GM19467 (cell line): ENCODE measurements at regions not wholly inside any gene's neighbourhood (a gene's known extent, or its start where the extent isn't known, plus 50 kb on each side); places are given as distances from the start of the nearest gene placed in this dataset.
"Not testable (repeated sequence)": the region's sequence is repeated elsewhere in the genome, so short reads cannot be mapped to it uniquely, and the experiment has no call there.

Source experiments
- ATAC-seq: cut with Tn5 transposase; IDR thresholded peaks from one replicate; pipeline ENCODE4 v1.9.1; 2021; ENCODE audit warnings: mild to moderate bottlenecking, moderate library complexity; ENCODE audit not compliant: unreplicated experiment

DNA sequence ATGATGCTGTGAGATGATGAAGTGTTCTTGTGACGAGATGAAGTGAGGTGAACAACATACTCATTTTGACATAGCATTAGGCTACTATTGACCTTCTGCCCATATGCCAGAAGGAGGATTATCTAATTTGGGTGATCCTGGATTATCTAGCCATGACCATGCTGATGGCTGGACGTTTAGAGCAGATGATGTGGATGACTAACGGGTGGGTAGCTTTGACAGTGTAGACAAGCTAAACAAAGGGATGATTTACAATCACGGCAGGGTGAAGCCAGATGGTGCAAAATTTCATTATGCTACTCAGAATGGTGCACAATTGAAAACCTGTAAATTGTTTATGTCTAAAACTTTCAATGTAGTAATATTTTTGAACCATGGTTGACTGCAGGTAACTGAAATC, 2403.4 kb upstream of the ACO1 start:
- no peak for ATAC-seq

DNA sequence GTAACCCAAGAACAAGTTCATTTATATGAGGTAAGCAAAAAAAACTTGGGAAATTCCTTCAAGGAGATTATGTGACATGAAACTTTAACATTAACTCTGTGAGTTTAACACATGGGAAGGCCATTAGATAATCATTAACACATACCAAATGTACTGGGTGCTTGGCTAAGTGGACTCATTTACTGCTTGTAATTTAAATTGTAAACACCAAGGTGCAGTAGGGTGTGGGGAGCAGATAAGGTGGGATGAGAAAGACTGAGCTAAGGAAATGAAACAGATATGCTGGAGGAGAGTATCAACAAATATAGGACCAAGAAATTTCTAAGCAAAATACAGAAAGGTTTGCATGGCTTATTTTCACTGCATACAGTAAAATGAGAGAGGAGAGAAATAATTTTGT, 2384.8 kb upstream of the ACO1 start:
- no peak for ATAC-seq

DNA sequence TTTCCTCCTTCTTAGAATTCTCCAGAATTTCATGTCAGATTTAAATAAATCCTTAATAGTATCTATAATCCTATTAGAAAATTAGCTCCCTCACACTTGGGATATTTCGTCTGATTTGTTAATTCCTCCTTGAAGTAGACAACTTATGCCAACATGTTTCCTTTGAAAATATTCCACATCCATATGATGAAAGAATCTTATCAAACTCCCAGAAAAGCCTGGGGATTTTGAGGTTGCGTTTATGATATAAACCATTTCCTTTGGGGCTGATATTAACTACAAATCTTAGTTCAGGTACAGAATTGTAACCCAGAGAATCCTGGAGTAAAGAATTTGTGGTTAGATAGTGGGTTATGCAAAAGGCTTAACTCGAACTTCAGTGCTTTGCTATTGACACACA, 2373.8 kb upstream of the ACO1 start:
- no peak for ATAC-seq

DNA sequence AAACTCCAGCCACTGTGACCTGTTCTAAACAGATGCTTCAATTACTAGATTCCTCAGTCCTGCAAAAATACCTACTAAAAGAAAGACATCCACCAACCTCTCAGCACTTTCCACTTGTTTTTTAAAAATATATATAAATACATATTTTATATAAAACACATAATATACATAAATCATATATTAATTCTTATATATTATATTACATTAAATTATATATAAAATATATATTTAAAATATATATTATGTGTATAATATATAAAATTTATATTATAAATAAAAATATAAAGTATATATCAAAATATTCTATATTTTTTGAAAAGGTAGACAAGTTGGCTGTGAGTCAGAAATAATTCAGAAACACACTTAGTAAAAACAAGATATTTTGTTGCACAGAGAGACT, 2371.8 kb upstream of the ACO1 start:
- ATAC-seq, result no peak

DNA sequence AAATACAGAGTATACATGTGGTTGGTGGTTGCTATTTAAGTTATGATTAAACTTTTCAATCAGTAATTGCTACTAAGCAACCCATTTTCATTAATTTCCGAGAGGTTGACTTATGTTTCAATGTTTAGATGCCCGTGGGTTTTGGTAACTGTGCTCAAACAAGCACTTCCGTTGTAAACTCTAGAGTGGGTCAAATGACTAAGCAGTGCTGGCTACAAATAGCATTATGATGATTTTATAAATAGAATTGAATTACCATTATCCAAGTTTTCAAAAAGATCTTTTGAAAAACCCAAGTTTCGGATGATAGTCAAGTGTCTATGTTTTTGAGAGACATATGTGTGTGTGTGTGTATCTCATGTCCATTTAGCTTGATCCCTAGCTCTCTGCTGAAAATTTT, 2369.4 kb upstream of the ACO1 start:
- no peak for ATAC-seq

DNA sequence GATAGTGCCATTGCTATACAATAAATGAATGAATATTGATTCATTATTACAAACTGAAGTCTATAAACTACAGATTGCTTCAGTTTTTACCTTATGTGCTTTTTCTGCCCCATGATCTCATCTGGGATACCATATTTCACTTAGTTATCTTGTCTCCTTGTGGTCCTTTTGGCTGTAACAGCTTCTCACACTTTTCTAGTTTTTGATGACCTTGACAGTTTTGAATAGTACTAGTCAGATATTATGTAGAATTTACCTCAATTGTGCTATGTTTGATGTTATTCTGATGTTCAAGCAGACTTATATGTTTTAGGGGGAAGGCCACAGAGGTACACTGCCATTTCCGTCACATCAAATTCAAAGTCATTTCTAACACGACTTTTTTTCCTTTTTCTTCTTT, 2364.3 kb upstream of the ACO1 start:
- no peak for ATAC-seq

DNA sequence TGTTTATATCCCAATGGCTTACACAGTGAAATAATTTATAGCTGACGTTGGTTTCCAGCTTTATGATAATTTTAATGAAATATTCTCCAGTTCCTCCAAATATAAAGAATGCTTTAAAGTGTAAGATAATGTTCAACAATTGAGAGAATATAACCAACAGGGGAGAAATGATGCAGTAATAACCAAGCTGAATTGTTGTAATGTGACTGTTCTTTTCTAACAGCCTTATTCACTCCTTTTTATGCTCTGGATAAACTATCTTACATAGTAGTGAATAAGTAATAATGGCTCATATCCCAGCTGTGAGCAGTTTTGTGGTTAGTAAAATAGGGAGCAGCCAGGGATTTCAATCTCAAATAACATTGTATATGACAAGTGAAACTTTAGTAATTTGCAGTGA, 2348.7 kb upstream of the ACO1 start:
- no peak for ATAC-seq

DNA sequence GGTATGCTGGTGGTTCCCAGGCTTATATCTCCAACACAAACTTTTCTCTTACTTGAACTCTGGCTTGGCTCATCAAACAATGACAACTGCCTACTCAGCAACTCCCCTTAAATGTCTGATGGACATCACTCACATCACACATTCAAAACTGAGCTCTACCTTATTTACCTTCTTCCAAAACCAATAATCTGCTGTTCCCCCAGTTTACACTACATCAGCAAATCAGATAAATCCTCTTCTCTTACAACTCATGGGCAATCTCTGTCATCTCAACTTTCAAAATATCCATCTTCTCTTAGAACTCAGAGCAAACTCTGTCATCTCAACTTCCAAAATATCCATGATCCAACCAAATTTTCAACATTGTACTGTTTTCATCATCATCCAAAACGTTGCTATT, 2347.9 kb upstream of the ACO1 start:
- no peak for ATAC-seq

DNA sequence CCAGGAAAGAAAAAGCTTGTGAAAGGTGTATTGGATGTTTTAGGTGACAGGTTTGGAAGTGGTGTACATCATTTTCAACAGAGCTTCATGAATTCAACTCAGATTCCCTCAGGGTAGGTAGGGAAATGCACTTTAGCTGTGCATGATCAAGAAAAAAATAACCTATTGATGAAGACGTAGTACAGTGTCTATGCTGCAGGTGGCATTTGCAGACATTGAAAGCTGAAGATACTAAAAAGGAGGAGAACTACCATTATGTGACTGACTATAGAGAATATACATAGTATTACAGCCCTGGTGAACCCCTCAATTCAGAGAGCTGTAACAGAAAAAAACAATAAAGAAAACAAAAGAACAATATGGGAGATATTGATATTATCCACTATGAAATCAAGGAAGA, 2344.7 kb upstream of the ACO1 start:
- ATAC-seq, result no peak

DNA sequence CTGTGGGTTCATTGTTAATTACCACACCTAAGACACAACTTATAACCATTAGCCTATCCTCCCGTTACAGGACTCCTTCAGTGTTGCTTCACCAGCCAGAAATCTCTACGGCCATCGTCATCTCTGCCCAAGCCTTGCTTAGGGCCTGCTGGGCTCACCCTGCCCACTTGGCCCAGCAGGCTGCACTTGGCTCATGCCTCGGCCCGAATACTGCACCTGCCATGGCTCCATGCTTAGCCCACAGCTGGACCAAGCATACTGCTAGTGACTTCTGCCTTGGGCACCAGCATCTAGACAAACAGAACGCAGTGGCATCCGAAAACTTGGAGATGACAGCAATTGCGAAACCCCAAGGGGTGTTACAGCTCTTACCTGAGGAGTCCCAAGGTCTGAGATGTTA, 2336.0 kb upstream of the ACO1 start:
- no peak for ATAC-seq

DNA sequence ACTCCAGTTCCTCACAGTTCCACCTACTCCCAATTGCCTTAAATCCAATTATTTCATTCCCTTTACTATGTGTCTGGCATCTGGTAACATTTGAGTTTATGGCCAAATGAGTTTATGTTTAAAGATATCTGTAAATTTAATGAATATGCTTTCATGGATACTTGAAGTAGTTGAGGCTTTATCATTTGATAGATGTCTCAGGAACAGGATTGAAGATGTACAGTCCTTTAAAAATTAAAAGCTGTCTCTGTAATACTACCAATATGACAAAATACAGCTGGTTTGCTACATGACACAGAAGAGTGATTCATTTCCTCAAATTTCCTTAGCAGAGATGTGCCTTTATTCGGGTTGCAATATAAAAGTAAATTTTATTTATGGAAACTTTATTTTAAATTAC, 2326.0 kb upstream of the ACO1 start:
- no peak for ATAC-seq

DNA sequence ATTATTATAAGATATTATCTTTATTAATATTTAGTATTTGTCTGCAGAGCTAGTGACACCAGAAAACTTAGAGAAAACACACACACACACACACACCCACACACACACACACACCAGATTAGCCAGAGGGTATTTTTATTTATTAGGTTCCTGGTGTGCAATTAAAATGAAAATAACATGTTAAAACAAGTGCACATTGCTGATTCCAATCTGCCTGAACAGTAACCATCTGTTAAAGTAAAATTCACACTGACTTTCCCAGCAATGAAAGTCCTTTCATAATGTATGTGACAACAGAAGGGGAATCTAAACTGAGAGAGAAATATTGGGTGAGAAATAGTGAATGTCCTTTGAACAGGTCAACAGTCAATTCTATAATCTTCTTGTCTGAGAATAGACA, 2323.5 kb upstream of the ACO1 start:
- ATAC-seq, result no peak

DNA sequence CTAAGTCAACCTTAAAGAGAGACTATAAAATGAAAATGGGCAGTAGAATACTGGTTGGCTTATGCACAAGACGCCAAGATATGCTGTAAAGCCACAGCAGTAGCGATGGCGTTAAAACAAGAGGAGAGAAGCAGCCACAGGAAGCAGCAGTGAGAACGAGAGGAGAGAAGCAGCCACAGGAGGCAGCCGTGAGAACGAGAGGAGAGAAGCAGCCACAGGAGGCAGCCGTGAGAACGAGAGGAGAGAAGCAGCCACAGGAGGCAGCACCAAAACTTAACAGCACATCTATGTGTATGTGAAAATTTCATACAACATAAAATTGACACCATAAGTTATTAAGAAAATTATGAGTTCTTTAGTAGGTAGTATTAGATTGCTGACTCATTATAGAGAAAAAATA, 2318.6 kb upstream of the ACO1 start:
- ATAC-seq, result no peak

DNA sequence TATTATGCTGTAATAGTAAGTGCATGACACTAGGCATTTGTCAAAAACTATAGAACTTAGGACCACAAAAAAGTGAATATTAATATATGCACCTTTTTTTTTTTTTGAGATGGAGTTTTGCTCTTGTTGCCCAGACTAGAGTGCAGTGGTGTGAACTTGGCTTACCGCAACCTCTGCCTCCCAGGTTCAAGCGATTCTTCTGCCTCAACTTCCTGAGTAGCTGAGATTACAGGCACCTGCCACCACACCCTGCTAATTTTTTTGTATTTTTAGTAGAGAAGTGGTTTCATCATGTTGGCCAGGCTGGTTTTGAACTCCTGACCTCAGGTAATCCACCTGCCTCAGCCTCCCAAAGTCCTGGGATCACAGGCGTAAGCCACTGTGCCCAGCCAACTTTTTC, 2315.2 kb upstream of the ACO1 start:
- ATAC-seq, result not testable (repeated sequence)

DNA sequence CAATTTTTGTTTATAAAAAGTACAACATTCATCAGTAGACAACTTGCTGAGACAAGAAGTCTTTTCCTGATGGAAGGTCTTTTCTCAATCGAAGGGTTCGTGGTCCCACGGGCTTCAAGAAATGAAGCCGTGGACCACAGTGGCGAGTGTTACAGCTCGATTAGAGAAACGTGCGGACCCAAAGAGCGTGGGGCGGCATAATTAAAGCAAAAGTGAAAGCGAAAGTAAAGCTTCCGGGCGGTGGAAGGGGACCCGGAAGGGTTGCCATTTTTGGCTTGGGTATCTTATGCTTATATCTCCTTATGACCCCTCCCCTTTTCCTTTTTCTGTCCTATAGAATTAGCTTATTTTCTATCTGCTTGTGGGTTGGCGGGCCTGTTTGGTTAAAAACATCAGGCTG, 2309.4 kb upstream of the ACO1 start:
- ATAC-seq, result no peak

DNA sequence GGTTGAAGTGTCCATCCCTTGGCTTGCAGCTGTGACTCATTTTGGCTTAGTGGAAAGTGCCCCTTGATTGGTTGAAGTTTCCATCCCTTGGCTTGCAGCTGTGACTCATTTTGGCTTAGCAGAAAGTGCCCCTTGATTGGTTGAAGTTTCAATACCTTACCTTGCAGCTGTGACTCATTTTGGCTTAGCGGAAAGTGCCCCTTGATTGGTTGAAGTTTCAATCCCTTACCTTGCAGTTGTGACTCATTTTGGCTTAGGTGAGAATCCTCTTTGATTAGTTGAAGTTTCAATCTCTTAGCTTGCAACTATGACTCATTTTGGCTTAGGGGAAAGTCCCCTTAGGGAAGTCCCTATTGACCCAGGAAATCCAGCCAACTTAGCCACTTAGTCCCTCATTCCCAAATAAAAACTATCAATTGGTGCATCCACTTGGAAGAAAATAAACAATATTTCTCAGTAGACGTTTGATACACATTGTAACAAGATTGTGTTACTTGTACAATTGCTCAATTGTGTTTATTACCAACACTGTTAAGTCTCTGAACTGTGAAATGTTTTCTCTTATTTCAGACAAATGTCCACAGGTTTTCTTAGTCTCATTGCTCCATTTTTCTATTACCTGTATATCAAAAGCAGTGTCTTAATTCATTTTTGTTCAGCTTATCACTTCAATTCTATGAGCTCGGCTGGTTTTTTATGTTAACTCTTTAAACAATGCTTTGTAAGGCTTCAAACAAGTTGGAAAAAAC, 2308.8 kb upstream of the ACO1 start:
- peak; percentile 73 for ATAC-seq

DNA sequence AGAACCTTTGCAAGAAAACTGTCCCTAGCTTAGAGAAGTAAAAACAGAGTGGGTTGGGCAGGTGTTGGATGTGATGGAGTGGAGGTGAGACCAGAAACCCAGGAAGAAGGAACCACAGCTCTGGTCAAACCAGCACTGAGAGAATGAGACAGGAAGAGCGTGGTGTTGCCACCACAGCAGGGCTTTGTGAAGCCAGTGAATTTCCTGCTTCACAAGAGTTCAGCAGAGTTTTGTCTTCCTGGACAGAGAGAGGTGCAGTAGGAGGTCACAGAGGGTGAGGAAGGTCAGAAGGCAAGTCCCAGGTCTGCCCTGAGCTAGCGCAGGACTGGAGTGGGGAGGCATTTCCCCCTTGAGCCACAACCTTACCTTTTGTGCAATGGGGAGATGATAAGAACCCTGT, 2306.2 kb upstream of the ACO1 start:
- ATAC-seq, result peak; percentile 41

DNA sequence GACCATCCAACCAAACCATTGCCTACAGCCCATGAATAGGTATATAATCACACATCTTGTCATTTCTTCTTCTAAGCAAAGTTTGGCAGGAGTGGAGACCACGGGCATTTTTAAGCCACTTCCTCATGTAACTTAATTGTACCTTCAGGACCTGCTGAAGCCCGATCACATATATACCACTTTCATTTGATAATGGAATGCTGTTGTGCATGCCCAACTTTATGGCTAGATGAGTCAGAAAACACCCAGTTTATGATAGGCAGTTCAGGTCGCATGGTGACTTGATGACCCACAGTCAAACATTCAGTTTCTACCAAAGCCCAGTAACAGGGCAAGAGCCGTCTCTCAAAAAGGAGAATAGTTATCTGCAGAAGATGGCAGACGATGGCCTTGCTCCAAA, 2295.0 kb upstream of the ACO1 start:
- no peak for ATAC-seq

DNA sequence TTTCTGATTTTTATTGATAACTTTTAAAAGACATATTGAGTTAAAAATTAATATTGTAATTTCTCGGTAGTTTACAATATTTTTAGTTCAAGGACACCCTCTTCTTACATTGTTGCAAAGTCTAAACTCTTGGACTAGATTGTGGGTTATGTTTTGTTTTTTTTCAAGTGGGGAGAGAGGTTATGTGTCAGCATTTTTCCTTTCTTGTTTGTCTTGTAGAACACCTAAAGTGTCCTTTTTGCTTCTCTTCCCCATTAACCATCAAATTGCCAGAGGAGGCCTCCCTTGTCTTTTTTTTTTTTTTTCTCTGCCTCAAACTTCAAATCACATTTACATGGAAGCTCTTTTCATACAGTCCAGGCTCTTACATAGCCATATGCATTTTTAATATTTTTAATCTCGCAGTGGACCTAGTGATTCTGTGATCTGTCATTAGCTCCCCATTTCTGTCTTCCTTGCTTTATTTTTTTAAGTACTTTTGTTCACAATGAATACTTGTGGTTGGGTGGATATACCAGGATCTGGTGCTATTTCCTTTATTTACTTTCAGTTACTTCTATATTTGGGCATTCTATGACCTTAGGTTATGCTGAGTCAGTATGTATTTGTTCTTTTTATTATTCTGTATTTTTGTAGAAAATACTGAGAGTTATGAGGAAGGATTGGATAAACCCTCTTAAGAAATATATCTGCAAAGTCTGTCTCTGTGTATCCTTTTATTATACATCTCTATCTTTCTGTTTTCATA, 2280.6 kb upstream of the ACO1 start:
- no peak for ATAC-seq

DNA sequence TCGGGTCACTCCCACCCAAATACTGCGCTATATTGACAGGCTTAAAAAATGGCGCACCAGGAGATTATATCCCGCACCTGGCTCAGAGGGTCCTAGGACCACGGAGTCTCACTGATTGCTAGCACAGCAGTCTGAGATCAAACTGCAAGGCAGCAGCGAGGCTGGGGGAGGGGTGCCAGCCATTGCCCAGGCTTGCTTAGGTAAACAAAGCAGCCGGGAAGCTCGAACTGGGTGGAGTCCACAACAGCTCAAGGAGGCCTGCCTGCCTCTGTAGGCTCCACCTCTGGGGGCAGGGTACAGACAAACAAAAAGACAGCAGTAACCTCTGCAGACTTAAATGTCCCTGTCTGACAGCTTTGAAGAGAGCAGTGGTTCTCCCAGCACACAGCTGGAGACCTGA, 2277.3 kb upstream of the ACO1 start:
- not testable (repeated sequence) for ATAC-seq

DNA sequence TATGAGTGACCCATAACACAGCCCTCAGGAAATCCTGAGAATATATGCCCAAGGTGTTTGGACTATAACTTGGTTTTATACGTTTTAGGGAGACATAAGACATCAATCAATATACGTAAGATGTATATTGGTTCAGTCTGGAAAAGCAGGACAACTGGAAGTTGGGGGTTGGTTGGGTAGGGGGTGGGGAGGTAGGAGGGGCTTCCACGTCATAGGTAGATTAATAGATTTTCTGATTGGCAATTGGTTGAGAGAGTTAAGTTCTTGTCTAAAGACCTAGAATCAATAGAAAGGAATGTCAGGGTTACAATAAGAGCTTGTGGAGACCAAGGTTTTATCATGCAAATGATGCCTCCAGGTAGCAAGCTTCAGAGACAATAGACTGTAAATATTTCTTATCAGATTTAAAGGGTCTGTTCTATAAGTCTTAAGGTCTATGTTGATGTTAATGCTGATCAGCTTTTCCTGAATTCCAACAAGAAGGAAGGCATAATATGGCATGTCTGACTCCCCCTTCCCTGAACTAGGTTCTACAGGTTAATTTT, 2267.7 kb upstream of the ACO1 start:
- ATAC-seq, result no peak

DNA sequence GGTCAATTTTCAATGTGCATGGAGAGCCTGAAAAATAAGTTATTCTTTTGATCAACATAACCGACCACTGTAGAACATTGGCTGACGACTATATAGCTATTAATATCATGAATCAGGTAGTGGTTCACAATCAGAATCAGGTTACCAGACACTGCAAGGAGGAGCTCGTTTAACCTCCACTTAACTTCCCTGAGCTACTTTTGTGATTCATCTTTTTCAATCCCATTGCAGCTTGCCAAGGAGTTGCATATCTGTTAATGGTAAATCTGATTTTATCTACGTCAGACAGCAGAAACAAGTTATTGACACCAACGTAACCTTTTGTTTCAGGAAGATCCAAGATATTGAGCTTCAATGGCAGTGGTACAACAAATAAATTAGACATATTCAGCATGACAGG, 2263.8 kb upstream of the ACO1 start:
- ATAC-seq, result no peak
